ENCODE measurements at regions not wholly inside any gene's neighbourhood (a gene's known extent, or its start where the extent isn't known, plus 50 kb on each side); places are given as distances from the start of the nearest gene placed in this dataset.

GRCh38 chr9:1907465-1907864 lies 107.7 kb upstream of the SMARCA2 start:
- Histone ChIP-seq H3K27me3 (no peaks in the 10 kb centered on the region), H3K4me1 (no peaks in the 10 kb centered on the region), H3K4me3 (no peak overlapping the region), H3K9me3 (no peaks in the 10 kb centered on the region), H3K27ac (no peak overlapping the region), H3K36me3 (ENCODE audit: low read depth, missing control alignments) (no peaks in the 10 kb centered on the region)
- DNase-seq: no peak
- TF ChIP-seq CTCF (IDR thresholded peaks at IDR 0.05): no peak
- TF ChIP-seq POLR2A (IDR thresholded peaks at IDR 0.05): no peak
- WGBS, 2 donors: 82 to 97% methylated on average over 1 of the region's 1 CpG
- intact Hi-C loops (cut with DNase I; ENCODE audit: low total_unique reads): no loop called here

- DNase-seq: no peak
- H3K9me3 ChIP-seq: no peaks in the 10 kb centered on the region
- H3K4me3 ChIP-seq: no peak overlapping the region
- no peaks in the 10 kb centered on the region for H3K4me1 ChIP-seq
- no peaks in the 10 kb centered on the region for H3K27me3 ChIP-seq
- TF ChIP-seq POLR2A (IDR thresholded peaks at IDR 0.05) (no peak), CTCF (IDR thresholded peaks at IDR 0.05) (no peak)
- WGBS, 2 donors: 68 to 89% methylated on average over 2 of the region's 2 CpGs
- no peak overlapping the region for H3K27ac ChIP-seq
- intact Hi-C loops (cut with DNase I; ENCODE audit: low total_unique reads): no loop called here
- H3K36me3 ChIP-seq (ENCODE audit: low read depth, missing control alignments): no peaks in the 10 kb centered on the region
Observed at GRCh38 chr9:1909322-1909721, 105.8 kb upstream of the SMARCA2 start.

GRCh38 chr9:1910269-1910811 lies 104.8 kb upstream of the SMARCA2 start:
- intact Hi-C loops (cut with DNase I; ENCODE audit: low total_unique reads): no loop called here
- Histone ChIP-seq H3K4me3 (no peak overlapping the region), H3K27me3 (no peaks in the 10 kb centered on the region), H3K9me3 (no peaks in the 10 kb centered on the region), H3K27ac (no peak overlapping the region), H3K4me1 (no peaks in the 10 kb centered on the region), H3K36me3 (ENCODE audit: low read depth, missing control alignments) (no peaks in the 10 kb centered on the region)
- DNase-seq: no peak
- 55 to 73% methylated on average over 2 of the region's 2 CpGs for WGBS, 2 donors
- no peak for TF ChIP-seq CTCF (IDR thresholded peaks at IDR 0.05)

GRCh38 chr9:1913631-1914330 lies 101.4 kb upstream of the SMARCA2 start:
- no peaks in the 10 kb centered on the region for H3K9me3 ChIP-seq
- intact Hi-C loops (cut with DNase I; ENCODE audit: low total_unique reads): no loop called here
- DNase-seq: no peak
- H3K4me3 ChIP-seq: no peak overlapping the region
- no peak overlapping the region for H3K27ac ChIP-seq
- TF ChIP-seq CTCF (IDR thresholded peaks at IDR 0.05): no peak
- TF ChIP-seq POLR2A (IDR thresholded peaks at IDR 0.05): no peak
- H3K36me3 ChIP-seq (ENCODE audit: low read depth, missing control alignments): no peaks in the 10 kb centered on the region
- H3K27me3 ChIP-seq: no peaks in the 10 kb centered on the region
- no peaks in the 10 kb centered on the region for H3K4me1 ChIP-seq
- WGBS, 2 donors: 87 to 89% methylated on average over 6 of the region's 6 CpGs

GRCh38 chr9:1916095-1916494 lies 99.1 kb upstream of the SMARCA2 start:
- no peak for DNase-seq
- no peaks in the 10 kb centered on the region for H3K36me3 ChIP-seq (ENCODE audit: low read depth, missing control alignments)
- H3K27me3 ChIP-seq: no peaks in the 10 kb centered on the region
- 85 to 93% methylated on average over 6 of the region's 6 CpGs for WGBS, 2 donors
- no peak overlapping the region for H3K4me3 ChIP-seq
- TF ChIP-seq CTCF (IDR thresholded peaks at IDR 0.05) (no peak), POLR2A (IDR thresholded peaks at IDR 0.05) (no peak)
- intact Hi-C loops (cut with DNase I; ENCODE audit: low total_unique reads): no loop called here
- no peaks in the 10 kb centered on the region for H3K4me1 ChIP-seq
- H3K9me3 ChIP-seq: no peaks in the 10 kb centered on the region
- H3K27ac ChIP-seq: no peak overlapping the region

Data from testis (tissue), 2 donors.